NT2/D1 (cell line): ENCODE measurements at regions not wholly inside any gene's neighbourhood (a gene's known extent, or its start where the extent isn't known, plus 50 kb on each side); places are given as distances from the start of the nearest gene placed in this dataset.

Source experiments
- DNase-seq: peaks from one replicate; pipeline ENCODE4 v3.0.0-alpha.2; 2011; ENCODE audit warnings: low read depth, low spot score
- H3K27me3 ChIP-seq: 2 replicates; pipeline ENCODE4 v1.6.0; 2011; ENCODE audit warnings: mild to moderate bottlenecking; ENCODE audit not compliant: insufficient read length, insufficient read depth
- H3K36me3 ChIP-seq: 2 replicates; pipeline ENCODE4 v1.6.1; 2011; ENCODE audit warnings: mild to moderate bottlenecking, low read length, mixed read lengths; ENCODE audit not compliant: insufficient read depth, insufficient read length
- H3K4me1 ChIP-seq: 2 replicates; pipeline ENCODE4 v1.5.1; 2011; ENCODE audit not compliant: insufficient read depth, insufficient read length
- H3K4me3 ChIP-seq: 2 replicates; pipeline ENCODE4 v1.5.1; 2011; ENCODE audit warnings: low read depth; ENCODE audit not compliant: insufficient read length
- H3K9ac ChIP-seq: 2 replicates; pipeline ENCODE4 v1.6.0; 2011; ENCODE audit warnings: low read depth; ENCODE audit not compliant: insufficient read length
- H3K9me3 ChIP-seq: 2 replicates; pipeline ENCODE4 v1.5.1; 2011; ENCODE audit warnings: mild to moderate bottlenecking, low read length; ENCODE audit not compliant: insufficient read depth
- SUZ12 ChIP-seq: IDR thresholded peaks from 2 replicates; pipeline ENCODE4 v1.6.1; 2011; ENCODE audit not compliant: insufficient read length, insufficient read depth; ENCODE audit errors: extremely low read depth
- YY1 ChIP-seq: IDR thresholded peaks from 2 replicates; pipeline ENCODE4 v1.6.1; 2011; ENCODE audit not compliant: insufficient read length, insufficient read depth
- ZNF274 ChIP-seq: IDR thresholded peaks from 2 replicates; pipeline ENCODE4 v1.6.1; 2011; ENCODE audit warnings: mild to moderate bottlenecking, low read depth, low read length

- DNase-seq, result no peak
- no peak overlapping the region for H3K9ac ChIP-seq
- no peaks in the 10 kb centered on the region for H3K36me3 ChIP-seq
- no peak overlapping the region for H3K4me3 ChIP-seq
- H3K4me1 ChIP-seq, result no peaks in the 10 kb centered on the region
- TF ChIP-seq YY1, result no peak
- TF ChIP-seq ZNF274, result no peak
- no peak for TF ChIP-seq SUZ12
- H3K27me3 ChIP-seq, result no peaks in the 10 kb centered on the region
- no peaks in the 10 kb centered on the region for H3K9me3 ChIP-seq
Measured at GRCh38 chrX:49773993-49774392, 55.1 kb upstream of the PAGE4 start.

- Histone ChIP-seq H3K9me3 (no peaks in the 10 kb centered on the region), H3K27me3 (no peaks in the 10 kb centered on the region), H3K9ac (no peak overlapping the region), H3K4me1 (no peaks in the 10 kb centered on the region), H3K36me3 (no peaks in the 10 kb centered on the region), H3K4me3 (no peak overlapping the region)
- no peak for TF ChIP-seq ZNF274
- no peak for TF ChIP-seq YY1
- TF ChIP-seq SUZ12, result no peak
- DNase-seq, result no peak
Measured at GRCh38 chrX:49767236-49767635, 61.9 kb upstream of the PAGE4 start.

DNA sequence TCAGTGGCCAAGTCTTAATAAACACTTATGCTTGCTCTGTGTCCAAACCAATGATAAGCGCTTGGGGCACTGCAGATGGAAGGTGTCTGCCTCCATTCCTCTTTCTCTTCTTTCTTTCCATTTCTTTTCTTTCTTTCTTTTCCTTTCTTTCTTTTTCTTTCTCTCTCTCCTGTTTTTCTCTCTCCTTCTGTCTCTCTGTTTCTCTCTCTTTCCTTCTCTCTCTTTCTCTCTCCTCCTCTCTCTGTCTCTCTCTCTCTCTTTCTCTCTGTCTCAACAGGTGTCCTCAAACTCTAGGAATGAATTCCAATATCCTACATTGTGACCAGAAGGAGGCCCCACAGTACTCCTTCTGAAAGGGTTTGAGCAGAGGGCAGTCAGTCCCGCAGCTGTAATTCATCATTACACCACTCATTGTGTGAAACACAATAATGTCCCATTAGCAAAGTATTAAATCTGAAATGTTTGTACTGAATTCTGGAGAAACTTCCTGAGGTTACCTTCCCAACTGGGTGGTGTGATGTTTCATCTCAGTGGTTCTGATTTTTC lies 66.5 kb upstream of the PAGE1 start:
- no peaks in the 10 kb centered on the region for H3K4me1 ChIP-seq
- H3K36me3 ChIP-seq, result no peaks in the 10 kb centered on the region
- no peaks in the 10 kb centered on the region for H3K27me3 ChIP-seq
- no peak overlapping the region for H3K9ac ChIP-seq
- no peak for TF ChIP-seq ZNF274
- no peak for TF ChIP-seq SUZ12
- TF ChIP-seq YY1, result no peak
- H3K4me3 ChIP-seq, result no peak overlapping the region
- no peaks in the 10 kb centered on the region for H3K9me3 ChIP-seq
- no peak for DNase-seq

- TF ChIP-seq ZNF274, result no peak
- TF ChIP-seq YY1, result no peak
- no peak for TF ChIP-seq SUZ12
- peak; percentile 6 for DNase-seq
Measured at GRCh38 chrX:49761481-49761880, 65.7 kb upstream of the PAGE1 start.

DNA sequence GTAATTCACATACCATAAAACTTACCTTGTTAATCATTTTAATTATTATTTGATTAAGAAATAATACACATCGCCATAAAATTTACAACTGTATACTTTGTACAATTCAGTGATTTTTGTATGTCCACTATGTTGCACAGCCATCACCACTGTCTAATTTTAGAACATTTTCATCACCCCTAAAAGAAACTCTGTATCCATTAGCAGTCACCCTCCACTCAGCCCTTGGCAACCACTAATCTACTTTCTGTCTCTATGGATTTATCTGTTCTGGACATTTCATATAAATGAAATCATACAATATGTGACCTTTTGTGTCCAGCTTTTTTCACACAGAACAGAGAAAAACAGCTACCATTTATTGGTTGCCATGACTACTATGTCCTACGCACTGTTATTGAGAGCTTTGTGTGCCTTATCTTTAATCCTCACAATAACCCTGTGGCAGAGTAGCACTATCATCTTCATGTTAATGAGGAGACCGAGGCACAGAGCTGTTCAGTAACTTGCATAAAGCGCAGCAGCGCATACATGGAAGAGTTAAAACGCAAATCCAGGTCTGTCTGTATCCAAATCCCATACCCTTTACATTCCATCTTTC lies 64.6 kb upstream of the PAGE1 start:
- no peak for DNase-seq
- Histone ChIP-seq H3K4me1 (no peaks in the 10 kb centered on the region), H3K4me3 (no peak overlapping the region), H3K36me3 (no peaks in the 10 kb centered on the region), H3K9me3 (no peaks in the 10 kb centered on the region), H3K27me3 (no peaks in the 10 kb centered on the region), H3K9ac (no peak overlapping the region)
- no peak for TF ChIP-seq ZNF274
- no peak for TF ChIP-seq YY1
- TF ChIP-seq SUZ12, result no peak

More at GRCh38 chrX:49761481-49761880, 65.7 kb upstream of the PAGE1 start:
- Histone ChIP-seq H3K4me3 (no peak overlapping the region), H3K9ac (no peak overlapping the region), H3K36me3 (no peaks in the 10 kb centered on the region), H3K9me3 (no peaks in the 10 kb centered on the region), H3K4me1 (no peaks in the 10 kb centered on the region), H3K27me3 (no peaks in the 10 kb centered on the region)

- H3K4me3 ChIP-seq, result no peak overlapping the region
- TF ChIP-seq ZNF274 (no peak), YY1 (no peak), SUZ12 (no peak)
- DNase-seq, result no peak
- no peaks in the 10 kb centered on the region for H3K9me3 ChIP-seq
- no peak overlapping the region for H3K9ac ChIP-seq
- no peaks in the 10 kb centered on the region for H3K27me3 ChIP-seq
- no peaks in the 10 kb centered on the region for H3K36me3 ChIP-seq
- no peaks in the 10 kb centered on the region for H3K4me1 ChIP-seq
Measured at GRCh38 chrX:49756692-49757091, 60.9 kb upstream of the PAGE1 start.

GRCh38 chrX:49754233-49754857 lies 58.6 kb upstream of the PAGE1 start:
- H3K4me1 ChIP-seq, result no peaks in the 10 kb centered on the region
- no peaks in the 10 kb centered on the region for H3K9me3 ChIP-seq
- TF ChIP-seq SUZ12 (no peak), ZNF274 (no peak), YY1 (no peak)
- H3K4me3 ChIP-seq, result no peak overlapping the region
- peak; percentile 18 for DNase-seq
- H3K27me3 ChIP-seq, result no peaks in the 10 kb centered on the region
- H3K9ac ChIP-seq, result no peak overlapping the region
- H3K36me3 ChIP-seq, result no peaks in the 10 kb centered on the region
